ENCODE measurements at regions not wholly inside any gene's neighbourhood (a gene's known extent, or its start where the extent isn't known, plus 50 kb on each side); places are given as distances from the start of the nearest gene placed in this dataset.

- H3K27ac ChIP-seq (ENCODE audit: low read depth, low read length), result no peak overlapping the region
- H3K79me2 ChIP-seq (ENCODE audit: insufficient read depth, low read length), result no peaks in the 10 kb centered on the region
- TF ChIP-seq SRF (IDR thresholded peaks at IDR 0.05; ENCODE audit: low read depth) (no peak), FOSL1 (IDR thresholded peaks at IDR 0.05; ENCODE audit: low read depth) (no peak), POLR2AphosphoS5 (IDR thresholded peaks at IDR 0.05; ENCODE audit: low read depth, low read length) (no peak), EGR1 (IDR thresholded peaks at IDR 0.05; ENCODE audit: low read depth) (no peak), RAD21 (IDR thresholded peaks at IDR 0.05; ENCODE audit: low read depth) (no peak), CBX3 (IDR thresholded peaks at IDR 0.05; ENCODE audit: low read depth) (no peak), CEBPB (IDR thresholded peaks at IDR 0.05; ENCODE audit: low read depth) (no peak), POLR2A (IDR thresholded peaks at IDR 0.05; ENCODE audit: borderline replicate concordance, extremely low read depth, insufficient read depth, insufficient read length) (no peak), JUND (IDR thresholded peaks at IDR 0.05) (no peak), EZH2phosphoT487 (IDR thresholded peaks at IDR 0.05; ENCODE audit: borderline replicate concordance) (no peak)
- TF ChIP-seq, protein P1, sequence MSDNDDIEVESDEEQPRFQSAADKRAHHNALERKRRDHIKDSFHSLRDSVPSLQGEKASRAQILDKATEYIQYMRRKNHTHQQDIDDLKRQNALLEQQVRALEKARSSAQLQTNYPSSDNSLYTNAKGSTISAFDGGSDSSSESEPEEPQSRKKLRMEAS (IDR thresholded peaks at IDR 0.05), result no peak
- intact Hi-C loops (cut with micrococcal nuclease), result no loop called here
- ChIA-PET POLR2A (no interaction called here), RAD21 (ENCODE audit: low non-redundant PET in 1 of 2, low total read pairs in 2 of 2, uncharacterized antibody in 2 of 2, unreplicated experiment in 2 of 2) (no interaction called here), CTCF (no interaction called here)
- no peak overlapping the region for H2AFZ ChIP-seq (ENCODE audit: low read depth, low read length, poor library complexity, severe bottlenecking)
- H4K20me1 ChIP-seq (ENCODE audit: insufficient read depth), result no peaks in the 10 kb centered on the region
- no TSS peak for BruUV-seq (replicated peaks)
- no peaks in the 10 kb centered on the region for H3K9me2 ChIP-seq (ENCODE audit: insufficient read depth)
- no peak overlapping the region for H3K4me3 ChIP-seq (replicated peaks in 1 of 2; ENCODE audit: low read depth in 1 of 2, low read length in 2 of 2)
- no peaks in the 10 kb centered on the region for H3K36me3 ChIP-seq (ENCODE audit: control insufficient read depth in 1 of 2, insufficient read depth in 2 of 2, low read length in 2 of 2)
- DNase-seq (ENCODE audit: low read depth, low spot score) (no peak), ATAC-seq (no peak)
- H3K27me3 ChIP-seq (ENCODE audit: insufficient read depth, low read length), result peaks cover 50% of the 10 kb centered on the region
- H3K4me1 ChIP-seq (ENCODE audit: control insufficient read depth in 1 of 2, insufficient read depth in 2 of 2, low read length in 2 of 2), result no peaks in the 10 kb centered on the region
- no peak overlapping the region for H3K4me2 ChIP-seq (ENCODE audit: low read length)
- H3K9ac ChIP-seq (ENCODE audit: low read length), result no peak overlapping the region
- H3K9me3 ChIP-seq (ENCODE audit: control insufficient read depth in 1 of 2, insufficient read depth in 1 of 2, low read depth in 1 of 2, low read length in 2 of 2), result no peaks in the 10 kb centered on the region
Observed at GRCh38 chr10:78479467-78479866, 445.8 kb downstream of the RPS24 start.

GRCh38 chr10:78481842-78482241 is 448.2 kb downstream of the RPS24 start:
- Histone ChIP-seq H3K4me2 (ENCODE audit: low read length) (no peak overlapping the region), H4K20me1 (ENCODE audit: insufficient read depth) (no peaks in the 10 kb centered on the region), H3K27me3 (ENCODE audit: insufficient read depth, low read length) (peaks cover 46% of the 10 kb centered on the region), H3K9me3 (ENCODE audit: control insufficient read depth in 1 of 2, insufficient read depth in 1 of 2, low read depth in 1 of 2, low read length in 2 of 2) (no peaks in the 10 kb centered on the region), H3K9me2 (ENCODE audit: insufficient read depth) (no peaks in the 10 kb centered on the region), H3K27ac (ENCODE audit: low read depth, low read length) (no peak overlapping the region), H3K4me3 (replicated peaks in 1 of 2; ENCODE audit: low read depth in 1 of 2, low read length in 2 of 2) (no peak overlapping the region), H3K4me1 (ENCODE audit: control insufficient read depth in 1 of 2, insufficient read depth in 2 of 2, low read length in 2 of 2) (no peaks in the 10 kb centered on the region), H3K36me3 (ENCODE audit: control insufficient read depth in 1 of 2, insufficient read depth in 2 of 2, low read length in 2 of 2) (no peaks in the 10 kb centered on the region), H3K9ac (ENCODE audit: low read length) (no peak overlapping the region), H3K79me2 (ENCODE audit: insufficient read depth, low read length) (no peaks in the 10 kb centered on the region), H2AFZ (ENCODE audit: low read depth, low read length, poor library complexity, severe bottlenecking) (no peak overlapping the region)
- intact Hi-C loops (cut with micrococcal nuclease), result no loop called here
- RAD21 ChIA-PET (ENCODE audit: low non-redundant PET in 1 of 2, low total read pairs in 2 of 2, uncharacterized antibody in 2 of 2, unreplicated experiment in 2 of 2), result no interaction called here
- BruUV-seq (replicated peaks), result no TSS peak
- POLR2A ChIA-PET, result no interaction called here
- ATAC-seq (no peak), DNase-seq (ENCODE audit: low read depth, low spot score) (no peak)
- TF ChIP-seq ELF1 (IDR thresholded peaks at IDR 0.05; ENCODE audit: borderline replicate concordance, low read depth), result no peak
- TF ChIP-seq SP1 (IDR thresholded peaks at IDR 0.05; ENCODE audit: low read depth), result no peak
- TF ChIP-seq YY1 (IDR thresholded peaks at IDR 0.05; ENCODE audit: extremely low read depth, insufficient replicate concordance, low read depth, low read length), result no peak
- CTCF ChIA-PET, result no interaction called here

Measured in HCT116 (cell line).